Ramos (cell line): ENCODE measurements at regions not wholly inside any gene's neighbourhood (a gene's known extent, or its start where the extent isn't known, plus 50 kb on each side); places are given as distances from the start of the nearest gene placed in this dataset.

Experiments
- in situ Hi-C: fragments of 300-500 bp; cut with MboI; formaldehyde crosslinking; loops from one replicate; pipeline ENCODE4 v1.14.3; 2022; ENCODE audit warnings: low sequenced_read_pairs; ENCODE audit not compliant: unreplicated experiment

- in situ Hi-C loops, result no loop called here
Measured at GRCh38 chr3:124582621-124583395, 147.4 kb upstream of the UMPS start.

- in situ Hi-C loops, result no loop called here
Measured at GRCh38 chr3:124584245-124584551, 146.1 kb upstream of the UMPS start.

GRCh38 chr3:124584552-124585391 is 145.5 kb upstream of the UMPS start:
- in situ Hi-C loops, result no loop called here

GRCh38 chr3:124586126-124587052 is 143.9 kb upstream of the UMPS start:
- in situ Hi-C loops, result no loop called here

GRCh38 chr3:124587053-124587408 is 143.2 kb upstream of the UMPS start:
- in situ Hi-C loops, result no loop called here

GRCh38 chr3:124588036-124588435 is 142.2 kb upstream of the UMPS start:
- in situ Hi-C loops, result no loop called here

GRCh38 chr3:124588794-124589193 is 141.5 kb upstream of the UMPS start:
- in situ Hi-C loops, result no loop called here

- in situ Hi-C loops, result no loop called here
Measured at GRCh38 chr3:124591699-124592098, 138.6 kb upstream of the UMPS start.

GRCh38 chr3:124592658-124593441 is 137.4 kb upstream of the UMPS start:
- in situ Hi-C loops, result no loop called here

- in situ Hi-C loops, result no loop called here
Measured at GRCh38 chr3:124593442-124593829, 136.8 kb upstream of the UMPS start.

- in situ Hi-C loops, result no loop called here
Measured at GRCh38 chr3:124594581-124594980, 135.7 kb upstream of the UMPS start.

- in situ Hi-C loops, result no loop called here
Measured at GRCh38 chr3:124597273-124597672, 133.0 kb upstream of the UMPS start.

GRCh38 chr3:124597979-124598378 is 132.3 kb upstream of the UMPS start:
- in situ Hi-C loops, result no loop called here

- in situ Hi-C loops, result no loop called here
Measured at GRCh38 chr3:124599147-124599765, 131.0 kb upstream of the UMPS start.

- in situ Hi-C loops, result no loop called here
Measured at GRCh38 chr3:124599779-124600693, 130.2 kb upstream of the UMPS start.

GRCh38 chr3:124600765-124601164 is 129.5 kb upstream of the UMPS start:
- in situ Hi-C loops, result no loop called here

GRCh38 chr3:124601190-124601589 is 129.1 kb upstream of the UMPS start:
- in situ Hi-C loops, result no loop called here

- in situ Hi-C loops, result no loop called here
Measured at GRCh38 chr3:124602980-124603627, 127.1 kb upstream of the UMPS start.
